WTC11 (cell line): ENCODE measurements at regions not wholly inside any gene's neighbourhood (a gene's known extent, or its start where the extent isn't known, plus 50 kb on each side); places are given as distances from the start of the nearest gene placed in this dataset.

ENCODE experiments used
- ATAC-seq: fragments of 200-7000 bp; cut with Tn5 transposase; 2 replicates; pipeline ENCODE4 v1.10.0; 2021; ENCODE audit warnings: mild to moderate bottlenecking, moderate library complexity
- CTCF ChIA-PET: fragments of 300-600 bp; sonication (Branson Sonifier 250); formaldehyde crosslinking; loops from one replicate; lab custom pipeline; 2021; ENCODE audit warnings: antibody characterized with exemption; lab: Charles Lee
- POLR2A ChIA-PET: fragments of 350-600 bp; sonication (Branson Sonifier 250); formaldehyde crosslinking; loops from one replicate; lab custom pipeline; 2021; ENCODE audit warnings: antibody characterized with exemption; lab: Charles Lee
- DNase-seq: peaks from one replicate; pipeline ENCODE4 v3.0.0; 2021; ENCODE audit warnings: low spot score
- H3K27ac Mint-ChIP-seq: 2 replicates; pipeline ENCODE4 v1.8.0; 2021; ENCODE audit warnings: mixed read lengths
- H3K27me3 Mint-ChIP-seq: 2 replicates; pipeline ENCODE4 v1.8.0; 2021; ENCODE audit warnings: low read depth, mild to moderate bottlenecking, moderate library complexity, mixed read lengths
- H3K36me3 Mint-ChIP-seq: 2 replicates; pipeline ENCODE4 v1.8.0; 2021; ENCODE audit warnings: mixed read lengths
- H3K4me1 Mint-ChIP-seq: 2 replicates; pipeline ENCODE4 v1.8.0; 2022; ENCODE audit warnings: mixed read lengths
- H3K4me3 Mint-ChIP-seq: 2 replicates; pipeline ENCODE4 v1.8.0; 2021; ENCODE audit warnings: mild to moderate bottlenecking, moderate library complexity, mixed read lengths
- H3K9me3 Mint-ChIP-seq: 2 replicates; pipeline ENCODE4 v1.8.0; 2021; ENCODE audit warnings: mixed read lengths
- ARID4B ChIP-seq: sonication (generic); formaldehyde crosslinking; IDR thresholded peaks from 2 replicates; pipeline ENCODE4 v1.8.0; 2023; ENCODE audit warnings: missing genetic modification reagents, mild to moderate bottlenecking, borderline replicate concordance
- ATF3 ChIP-seq: sonication (generic); formaldehyde crosslinking; conservative IDR thresholded peaks from 2 replicates; pipeline ENCODE4 v1.8.1; 2022; ENCODE audit warnings: mild to moderate bottlenecking, missing genetic modification reagents
- CREB1 ChIP-seq: sonication (generic); formaldehyde crosslinking; IDR thresholded peaks from 2 replicates; pipeline ENCODE4 v1.8.0; 2023; ENCODE audit warnings: mild to moderate bottlenecking, missing genetic modification reagents
- CREM ChIP-seq: sonication (generic); formaldehyde crosslinking; IDR thresholded peaks from 2 replicates; pipeline ENCODE4 v1.8.1; 2022; ENCODE audit warnings: mild to moderate bottlenecking, missing genetic modification reagents, moderate library complexity
- E2F5 ChIP-seq: sonication (generic); formaldehyde crosslinking; IDR thresholded peaks from 2 replicates; pipeline ENCODE4 v1.8.1; 2022; ENCODE audit warnings: mild to moderate bottlenecking, moderate library complexity, missing genetic modification reagents
- EMX1 ChIP-seq: fragments of 250-450 bp; sonication (Bioruptor Pico); IDR thresholded peaks from 2 replicates; pipeline ENCODE4 v1.8.0; 2021; ENCODE audit warnings: mild to moderate bottlenecking
- ESRRA ChIP-seq: sonication (generic); formaldehyde crosslinking; IDR thresholded peaks from 2 replicates; pipeline ENCODE4 v1.8.1; 2022; ENCODE audit warnings: mild to moderate bottlenecking, missing genetic modification reagents, borderline replicate concordance
- ETV6 ChIP-seq: sonication (generic); formaldehyde crosslinking; IDR thresholded peaks from 2 replicates; pipeline ENCODE4 v1.8.1; 2022; ENCODE audit warnings: mild to moderate bottlenecking, missing genetic modification reagents
- GTF2I ChIP-seq: fragments of 250-450 bp; sonication (Bioruptor Pico); conservative IDR thresholded peaks from 2 replicates; pipeline ENCODE4 v1.4.0; 2021; ENCODE audit warnings: mild to moderate bottlenecking
- HMGA2 ChIP-seq: fragments of 250-450 bp; sonication (Bioruptor Pico); IDR thresholded peaks from 2 replicates; pipeline ENCODE4 v1.4.0; 2021; ENCODE audit warnings: mild to moderate bottlenecking, moderate library complexity
- HMGXB4 ChIP-seq: sonication (generic); formaldehyde crosslinking; IDR thresholded peaks from 2 replicates; pipeline ENCODE4 v1.8.1; 2023; ENCODE audit warnings: mild to moderate bottlenecking, moderate library complexity, missing genetic modification reagents
- NR2C2 ChIP-seq: sonication (generic); formaldehyde crosslinking; IDR thresholded peaks from 2 replicates; pipeline ENCODE4 v1.8.0; 2022; ENCODE audit warnings: mild to moderate bottlenecking, missing genetic modification reagents
- OVOL2 ChIP-seq: fragments of 250-450 bp; sonication (Bioruptor Pico); IDR thresholded peaks from 2 replicates; pipeline ENCODE4 v1.9.0; 2021; ENCODE audit warnings: mild to moderate bottlenecking, borderline replicate concordance
- PREB ChIP-seq: sonication (generic); formaldehyde crosslinking; IDR thresholded peaks from 2 replicates; pipeline ENCODE4 v1.8.1; 2022; ENCODE audit warnings: mild to moderate bottlenecking, missing genetic modification reagents, moderate library complexity, borderline replicate concordance
- SMAD3 ChIP-seq: sonication (generic); formaldehyde crosslinking; IDR thresholded peaks from 2 replicates; pipeline ENCODE4 v1.8.0; 2022; ENCODE audit warnings: missing genetic modification reagents, mild to moderate bottlenecking, borderline replicate concordance
- SP1 ChIP-seq: sonication (generic); formaldehyde crosslinking; conservative IDR thresholded peaks from 2 replicates; pipeline ENCODE4 v1.8.1; 2022; ENCODE audit warnings: missing genetic modification reagents
- STAT6 ChIP-seq: sonication (generic); formaldehyde crosslinking; conservative IDR thresholded peaks from 2 replicates; pipeline ENCODE4 v1.8.1; 2023; ENCODE audit warnings: mild to moderate bottlenecking, low read depth, missing genetic modification reagents, moderate library complexity
- TCF7 ChIP-seq: sonication (generic); formaldehyde crosslinking; IDR thresholded peaks from 2 replicates; pipeline ENCODE4 v1.8.0; 2022; ENCODE audit warnings: mild to moderate bottlenecking, low read depth, missing genetic modification reagents, moderate library complexity
- ZMAT4 ChIP-seq: fragments of 250-450 bp; sonication (Bioruptor Pico); IDR thresholded peaks from 2 replicates; pipeline ENCODE4 v1.9.0; 2021; ENCODE audit warnings: mild to moderate bottlenecking
- ZNF121 ChIP-seq: sonication (generic); formaldehyde crosslinking; IDR thresholded peaks from 2 replicates; pipeline ENCODE4 v1.8.0; 2023; ENCODE audit warnings: missing genetic modification reagents
- ZNF138 ChIP-seq: sonication (generic); formaldehyde crosslinking; conservative IDR thresholded peaks from 2 replicates; pipeline ENCODE4 v1.8.1; 2022; ENCODE audit warnings: mild to moderate bottlenecking, moderate library complexity, missing genetic modification reagents
- ZNF425 ChIP-seq: fragments of 250-450 bp; sonication (Bioruptor Pico); conservative IDR thresholded peaks from 2 replicates; pipeline ENCODE4 v1.9.0; 2021; ENCODE audit warnings: mild to moderate bottlenecking

GRCh38 chr5:27619982-27620381 lies 581.6 kb upstream of the CDH9 start (continued):
- TF ChIP-seq HMGXB4 (CRISPR knock-in tag) (no peak), ARID4B (CRISPR knock-in tag) (no peak), ZMAT4 (CRISPR knock-in tag) (no peak), NR2C2 (CRISPR knock-in tag) (no peak)

- no peaks in the 10 kb centered on the region for H3K27me3 Mint-ChIP-seq
- ChIA-PET CTCF (no interaction called here), POLR2A (no interaction called here)
- no peak overlapping the region for H3K4me3 Mint-ChIP-seq
- no peak overlapping the region for H3K27ac Mint-ChIP-seq
- DNase-seq (no peak), ATAC-seq (no peak)
- peaks cover 7% of the 10 kb centered on the region for H3K36me3 Mint-ChIP-seq
- H3K4me1 Mint-ChIP-seq = peaks cover 12% of the 10 kb centered on the region
- peaks cover 23% of the 10 kb centered on the region for H3K9me3 Mint-ChIP-seq
- no peak for TF ChIP-seq CREB1 (CRISPR knock-in tag)
- TF ChIP-seq STAT6 (CRISPR knock-in tag) = no peak
- no peak for TF ChIP-seq ATF3 (CRISPR knock-in tag)
- no peak for TF ChIP-seq ZNF138 (CRISPR knock-in tag)
- no peak for TF ChIP-seq OVOL2 (CRISPR knock-in tag)
- TF ChIP-seq SMAD3 = no peak
- no peak for TF ChIP-seq PREB (CRISPR knock-in tag)
- TF ChIP-seq HMGA2 (CRISPR knock-in tag) = no peak
- TF ChIP-seq EMX1 (CRISPR knock-in tag) = no peak
- TF ChIP-seq ETV6 (CRISPR knock-in tag) = no peak
- TF ChIP-seq ZNF121 (CRISPR knock-in tag) = no peak
- TF ChIP-seq GTF2I (CRISPR knock-in tag) = no peak
- TF ChIP-seq ZNF425 (CRISPR knock-in tag) = no peak
- TF ChIP-seq TCF7 = no peak
- TF ChIP-seq SP1 (CRISPR knock-in tag) = no peak
- TF ChIP-seq E2F5 = no peak
- no peak for TF ChIP-seq ESRRA (CRISPR knock-in tag)
- TF ChIP-seq CREM (CRISPR knock-in tag) = no peak
Observed at GRCh38 chr5:27612161-27612560, 573.8 kb upstream of the CDH9 start.
